Activated CD4-positive, alpha-beta T cell treated with anti-CD3 and anti-CD28 coated beads, Interleukin-2, amount 50 U/mL, for 1 hour (primary cell): ENCODE measurements at regions not wholly inside any gene's neighbourhood (a gene's known extent, or its start where the extent isn't known, plus 50 kb on each side); places are given as distances from the start of the nearest gene placed in this dataset.

Source experiments
- DNase-seq: peaks from one replicate; pipeline ENCODE4 v3.0.0-alpha.2; 2020

DNA sequence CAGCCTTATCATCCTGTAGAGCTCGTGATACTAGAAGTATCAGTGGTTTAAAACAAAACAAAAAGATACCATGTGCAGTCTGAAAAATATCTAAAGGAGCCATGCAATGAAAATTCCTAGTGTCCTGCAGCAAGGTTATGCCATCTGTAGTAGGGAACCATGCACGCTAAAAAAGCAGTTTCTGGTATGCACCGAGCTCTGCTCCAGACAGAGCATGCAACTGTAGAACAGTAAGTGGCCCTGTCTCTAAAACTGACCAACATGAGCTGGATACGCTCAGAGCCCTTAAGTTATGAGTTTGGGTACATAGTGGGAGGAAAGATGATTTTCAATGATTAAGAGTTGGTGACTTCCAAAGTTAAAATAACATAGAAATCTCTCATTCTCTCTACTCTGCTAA lies 159.3 kb upstream of the ADAMTS5 start:
- no peak for DNase-seq

GRCh38 chr21:27122686-27123085 lies 155.8 kb upstream of the ADAMTS5 start:
- no peak for DNase-seq

GRCh38 chr21:27114111-27114510 lies 147.2 kb upstream of the ADAMTS5 start:
- DNase-seq = no peak

DNA sequence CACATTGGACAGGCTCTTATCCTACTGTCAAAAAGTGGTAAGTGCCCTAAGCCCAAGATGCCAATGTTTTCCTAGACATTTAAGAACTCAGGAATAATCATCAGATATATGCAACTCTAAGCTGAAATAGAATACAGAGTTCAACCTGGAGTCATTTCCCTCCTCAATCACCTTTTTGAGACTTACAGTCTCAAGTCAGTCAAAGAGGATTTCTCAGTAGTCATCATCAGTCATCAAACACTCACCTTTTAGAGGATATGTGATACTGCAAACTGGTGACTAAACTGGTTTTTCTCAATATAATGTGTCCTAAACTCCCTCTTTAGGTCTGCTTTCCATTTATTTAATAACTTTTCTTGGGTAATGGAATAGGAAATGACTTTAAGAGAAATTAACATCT lies 145.3 kb upstream of the ADAMTS5 start:
- no peak for DNase-seq

DNA sequence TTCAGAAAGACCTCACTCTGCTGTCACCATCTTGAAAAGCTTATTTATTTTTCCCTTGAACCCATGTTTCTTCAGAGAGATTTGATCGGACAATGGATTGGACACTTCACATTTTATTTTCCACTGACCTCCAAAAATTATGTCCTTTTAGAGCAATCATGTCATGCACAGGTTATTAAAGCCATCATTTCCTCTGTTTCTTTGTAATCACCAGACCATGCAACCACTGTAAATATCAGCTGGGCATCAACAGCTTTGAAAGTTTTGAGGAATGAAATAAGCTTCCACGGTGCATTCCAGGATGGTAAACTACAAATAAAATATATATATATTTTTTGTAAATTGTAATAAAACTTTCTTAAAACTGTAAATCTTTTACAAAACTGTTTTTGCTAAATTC lies 144.1 kb upstream of the ADAMTS5 start:
- DNase-seq = no peak

DNA sequence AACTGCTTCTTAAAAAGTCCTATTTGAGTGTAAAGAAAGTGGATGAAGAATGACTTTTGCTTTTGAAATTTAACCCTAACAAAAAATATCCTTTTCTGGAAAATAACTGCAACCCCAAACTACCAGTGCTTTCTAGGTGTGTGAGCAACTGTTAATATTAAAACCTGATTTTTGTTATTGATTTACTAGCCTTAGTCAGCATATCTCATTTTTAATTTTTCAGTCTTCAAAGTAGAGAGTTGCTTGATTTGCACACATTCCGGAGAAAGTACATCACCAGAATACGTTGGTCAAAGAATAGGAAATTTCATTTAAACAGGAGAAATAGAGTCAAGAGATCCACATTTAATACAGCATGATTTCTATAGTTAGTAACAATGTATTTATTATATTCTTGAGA lies 141.8 kb upstream of the ADAMTS5 start:
- no peak for DNase-seq

GRCh38 chr21:27108228-27108627 lies 141.3 kb upstream of the ADAMTS5 start:
- no peak for DNase-seq

DNA sequence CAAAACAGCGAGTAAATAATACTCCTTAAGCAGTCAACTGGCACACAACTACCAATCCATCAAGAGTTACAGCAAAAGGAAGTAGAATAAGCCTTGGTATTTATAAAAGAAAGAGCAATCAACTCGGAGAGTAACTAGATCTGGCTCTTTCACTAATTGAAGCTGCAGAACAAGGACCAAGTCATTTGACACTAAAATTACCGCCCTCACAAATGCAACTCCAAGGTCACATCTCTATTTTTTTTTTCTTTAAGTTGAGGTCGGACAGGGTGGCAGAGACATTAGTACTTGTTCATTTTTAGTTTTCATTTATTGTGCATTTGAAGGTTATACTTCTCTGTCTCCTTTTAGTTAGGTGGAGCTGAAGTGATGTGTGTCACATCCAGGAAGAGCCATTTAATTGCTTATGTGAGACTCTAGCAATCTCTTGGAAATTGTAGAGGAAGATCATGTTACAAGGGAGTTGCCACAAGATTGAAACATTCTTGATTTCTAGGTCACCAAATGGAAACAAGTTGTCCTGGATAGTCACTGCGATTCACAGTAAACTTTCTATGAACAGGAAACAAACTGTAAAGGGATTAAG lies 138.1 kb upstream of the ADAMTS5 start:
- no peak for DNase-seq

DNA sequence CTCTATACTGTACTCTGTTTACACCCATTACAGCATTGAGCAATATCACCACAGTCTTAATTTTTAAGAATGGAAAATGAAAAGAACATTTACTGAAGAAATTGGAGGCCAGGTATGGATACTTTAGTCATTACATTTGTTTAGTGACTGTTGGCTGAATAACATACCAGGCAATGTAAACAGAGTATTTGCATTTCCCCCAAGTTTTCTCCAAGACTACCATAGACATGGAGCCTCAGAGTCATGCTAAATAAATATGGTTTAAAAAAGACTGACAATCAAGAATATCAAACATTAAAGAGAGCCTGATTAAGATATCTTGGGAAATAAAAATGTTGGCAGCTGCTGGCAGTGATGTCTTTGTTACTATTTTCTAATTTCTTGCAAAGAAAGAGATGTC lies 136.9 kb upstream of the ADAMTS5 start:
- DNase-seq = no peak

DNA sequence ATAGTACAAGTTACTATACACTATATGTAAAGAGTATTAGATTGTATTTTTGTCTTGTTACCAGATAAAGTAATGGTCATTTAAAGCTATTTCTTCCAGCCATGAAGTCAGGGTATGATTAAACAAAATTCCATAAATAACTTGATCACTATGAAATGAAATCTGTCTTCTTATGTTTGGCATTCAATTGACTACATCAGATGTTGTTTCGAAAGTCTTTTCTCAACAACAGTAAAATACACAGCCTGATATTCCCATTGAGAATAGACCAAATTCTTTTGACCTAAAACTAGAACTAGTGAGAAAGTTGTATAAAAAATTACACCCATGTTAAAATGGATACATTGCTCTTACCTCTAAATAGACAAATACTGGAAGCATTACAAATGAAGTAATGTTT lies 134.6 kb upstream of the ADAMTS5 start:
- no peak for DNase-seq

GRCh38 chr21:27094184-27094948 lies 127.5 kb upstream of the ADAMTS5 start:
- DNase-seq = no peak

DNA sequence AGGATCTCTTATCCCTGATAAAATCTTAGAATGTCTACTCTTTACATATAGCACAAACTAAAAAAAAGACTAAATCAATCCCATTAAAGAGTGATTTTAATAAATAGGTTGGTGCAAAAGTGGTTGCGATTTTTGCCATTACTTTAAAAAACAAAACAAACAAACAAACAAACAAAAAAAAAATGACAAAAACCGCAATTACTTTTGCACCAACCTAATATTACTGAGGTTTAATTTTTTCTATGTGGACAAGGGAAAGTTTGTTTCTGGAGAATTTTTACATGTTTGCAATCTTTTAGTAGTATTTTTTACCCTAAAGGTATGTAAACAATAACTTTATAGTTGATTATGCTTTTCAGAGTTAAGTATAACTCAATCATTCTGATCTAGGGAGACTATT lies 119.7 kb upstream of the ADAMTS5 start:
- DNase-seq = no peak

DNA sequence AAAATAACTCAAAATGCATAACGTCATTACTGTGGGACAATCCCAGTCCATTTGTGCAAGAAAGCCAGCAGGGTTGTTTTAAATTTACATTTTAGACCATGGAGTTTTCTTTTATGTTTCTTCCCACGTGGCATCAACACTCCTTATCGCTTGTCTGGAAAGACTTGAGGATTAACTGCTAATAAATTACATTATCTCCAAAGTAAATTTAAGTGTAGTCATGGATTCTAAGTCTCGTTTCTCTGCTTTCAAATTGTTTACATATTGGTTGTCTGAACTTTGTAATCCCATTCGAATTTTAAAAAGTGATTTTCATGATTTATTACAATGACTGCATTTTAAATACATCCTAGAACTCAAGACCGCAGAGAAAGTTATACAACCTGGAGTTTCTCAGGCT lies 119.3 kb upstream of the ADAMTS5 start:
- DNase-seq = no peak

DNA sequence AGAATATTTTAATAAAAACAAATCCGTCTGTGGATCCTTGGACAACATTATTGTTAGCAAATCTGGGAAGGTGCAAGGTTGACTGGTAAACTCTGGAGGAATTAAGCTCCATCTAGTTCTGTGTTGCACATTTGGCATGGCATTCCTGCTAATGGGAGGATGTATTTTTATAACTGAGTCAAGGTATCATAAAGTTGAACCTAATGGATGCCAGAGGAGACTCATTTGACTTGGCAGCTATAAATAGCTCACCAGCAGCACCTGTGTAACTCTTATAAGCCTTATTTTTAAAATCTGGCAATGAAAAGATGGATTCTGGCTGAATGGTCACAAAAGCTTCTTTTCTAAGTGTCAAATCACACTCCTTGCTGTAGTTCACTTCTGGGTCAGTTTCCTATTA lies 118.5 kb upstream of the ADAMTS5 start:
- no peak for DNase-seq

- no peak for DNase-seq
These were observed 116.3 kb upstream of the ADAMTS5 start for GRCh38 chr21:27083144-27083543.

GRCh38 chr21:27082431-27083010 lies 115.6 kb upstream of the ADAMTS5 start:
- no peak for DNase-seq

GRCh38 chr21:27079636-27080240 lies 112.8 kb upstream of the ADAMTS5 start:
- DNase-seq = no peak

DNA sequence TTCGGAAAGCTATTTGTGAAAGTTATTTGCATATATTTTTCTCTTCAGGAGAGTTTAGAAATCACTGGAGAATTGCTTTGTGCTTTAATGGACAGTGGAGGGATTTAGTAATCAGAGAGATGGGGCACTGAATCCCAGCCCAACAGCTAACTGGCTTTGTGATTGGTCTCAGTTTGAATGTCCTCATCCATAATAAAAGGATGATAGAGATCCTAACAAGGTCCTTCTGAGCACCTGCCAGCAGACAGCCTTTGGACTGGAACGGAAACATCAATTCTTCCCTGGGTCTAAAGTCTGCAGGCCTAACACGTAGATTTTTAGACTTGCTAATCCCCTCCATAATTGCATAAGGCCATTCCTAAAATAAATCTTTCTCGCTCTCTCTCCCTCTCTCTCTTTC lies 112.0 kb upstream of the ADAMTS5 start:
- DNase-seq = no peak

DNA sequence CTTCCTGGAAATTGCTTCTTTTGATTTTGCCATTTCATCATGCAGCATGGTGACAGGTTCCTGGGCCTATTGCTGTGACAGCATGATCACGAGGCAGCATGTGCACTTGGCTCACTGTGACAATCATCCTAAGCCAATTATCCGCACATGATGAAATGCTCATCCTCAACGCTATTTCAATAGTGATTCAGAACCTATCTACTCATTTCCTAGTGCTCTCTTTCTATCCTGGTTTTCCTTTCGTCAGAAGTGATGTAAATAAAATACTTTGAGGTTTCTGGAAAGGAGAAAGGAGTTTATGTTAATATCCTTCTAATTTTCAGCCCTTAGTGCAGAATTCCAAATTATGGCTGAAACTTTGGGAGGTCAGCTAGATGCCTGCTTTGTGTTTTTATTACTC lies 110.6 kb upstream of the ADAMTS5 start:
- DNase-seq = no peak

DNA sequence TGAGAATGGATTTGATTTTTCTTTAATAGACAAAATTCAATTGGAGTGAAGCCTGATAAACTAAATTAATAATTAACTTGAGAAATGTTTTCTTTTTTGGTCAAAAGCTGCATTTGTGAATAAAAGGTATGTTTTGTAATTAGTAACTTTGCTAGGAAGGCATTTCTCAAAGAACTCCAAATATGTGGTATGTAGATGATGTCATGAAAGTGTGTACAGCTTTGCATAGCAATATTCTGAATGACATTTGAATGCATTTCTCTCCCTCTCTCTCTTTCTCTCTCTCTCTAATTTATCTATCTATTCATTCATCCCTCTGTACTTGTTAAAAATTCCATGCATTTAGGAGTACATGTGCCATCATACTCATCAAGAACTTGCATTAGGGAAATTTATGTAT lies 109.1 kb upstream of the ADAMTS5 start:
- no peak for DNase-seq

- no peak for DNase-seq
These were observed 104.2 kb upstream of the ADAMTS5 start for GRCh38 chr21:27070861-27071670.

- no peak for DNase-seq
These were observed 101.9 kb upstream of the ADAMTS5 start for GRCh38 chr21:27068811-27069210.

- no peak for DNase-seq
These were observed 100.3 kb upstream of the ADAMTS5 start for GRCh38 chr21:27067226-27067625.
